Mesenchymal stem cell (in vitro differentiated cells and primary cell): ENCODE measurements at regions not wholly inside any gene's neighbourhood (a gene's known extent, or its start where the extent isn't known, plus 50 kb on each side); places are given as distances from the start of the nearest gene placed in this dataset.

ENCODE experiments used
- DNase-seq: peaks from one replicate; pipeline ENCODE4 v3.0.0-alpha.2; 2013
- H2AFZ ChIP-seq: one replicate; pipeline ENCODE4 v1.6.1; 2013; ENCODE audit warnings: low read depth, mild to moderate bottlenecking, control low read depth, inconsistent platforms, low read length, moderate library complexity
- H2AK5ac ChIP-seq: 2 replicates; pipeline ENCODE4 v1.6.1; 2013; ENCODE audit warnings: low read length, moderate library complexity, mild to moderate bottlenecking, inconsistent platforms; ENCODE audit not compliant: severe bottlenecking
- H2BK120ac ChIP-seq: one replicate; pipeline ENCODE4 v1.6.1; 2013; ENCODE audit warnings: low read depth, mild to moderate bottlenecking, inconsistent platforms, low read length, moderate library complexity
- H2BK12ac ChIP-seq, 2 experiments: one replicate each; pipeline ENCODE4 v1.6.1; 2013; ENCODE audit warnings: inconsistent platforms in 2 of 2, low read length in 2 of 2, mild to moderate bottlenecking in 2 of 2, moderate library complexity in 2 of 2, control low read depth in 1 of 2
- H2BK15ac ChIP-seq: one replicate; pipeline ENCODE4 v1.6.1; 2013; ENCODE audit warnings: mild to moderate bottlenecking, low read depth, inconsistent platforms; ENCODE audit not compliant: poor library complexity, severe bottlenecking
- H2BK5ac ChIP-seq: 2 replicates; pipeline ENCODE4 v1.6.1; 2013; ENCODE audit warnings: low read depth, mild to moderate bottlenecking, low read length, control low read depth, inconsistent platforms; ENCODE audit not compliant: poor library complexity, severe bottlenecking
- H3K14ac ChIP-seq, 2 experiments: one replicate each; pipeline ENCODE4 v1.6.1; 2013; ENCODE audit warnings: inconsistent platforms in 2 of 2, low read length in 2 of 2, control low read depth in 1 of 2, mild to moderate bottlenecking in 1 of 2, moderate library complexity in 1 of 2
- H3K18ac ChIP-seq, 2 experiments: one replicate each; pipeline ENCODE4 v1.6.1; 2013; ENCODE audit warnings: inconsistent platforms in 2 of 2, low read length in 2 of 2, control low read depth in 1 of 2, low read depth in 1 of 2, mild to moderate bottlenecking in 1 of 2
- H3K23ac ChIP-seq, 2 experiments: one replicate each; pipeline ENCODE4 v1.6.1; 2013; ENCODE audit warnings: inconsistent platforms in 2 of 2, low read length in 2 of 2, mild to moderate bottlenecking in 2 of 2, moderate library complexity in 2 of 2, control low read depth in 1 of 2
- H3K27ac ChIP-seq: 2 replicates; pipeline ENCODE4 v1.5.1; 2013; ENCODE audit warnings: mild to moderate bottlenecking, moderate library complexity, low read length, control low read depth, inconsistent platforms; ENCODE audit not compliant: poor library complexity, severe bottlenecking
- H3K27me3 ChIP-seq, 2 experiments: 2 replicates each; pipeline versions ENCODE4 v1.6.1 to v1.7.0; 2013; ENCODE audit warnings: low read length in 2 of 2, mild to moderate bottlenecking in 2 of 2, moderate library complexity in 2 of 2, control low read depth in 1 of 2, inconsistent platforms in 1 of 2; ENCODE audit not compliant: control insufficient read depth in 1 of 2, insufficient read depth in 1 of 2
- H3K36me3 ChIP-seq, 2 experiments: 2 replicates each; pipeline versions ENCODE4 v1.6.1 to v1.7.0; 2013; ENCODE audit warnings: low read length in 2 of 2, control low read depth in 1 of 2, inconsistent platforms in 1 of 2, low read depth in 1 of 2, mild to moderate bottlenecking in 1 of 2; ENCODE audit not compliant: insufficient read depth in 2 of 2, control insufficient read depth in 1 of 2
- H3K4ac ChIP-seq, 2 experiments: one replicate each; pipeline ENCODE4 v1.6.1; 2013; ENCODE audit warnings: inconsistent platforms in 2 of 2, low read length in 2 of 2, mild to moderate bottlenecking in 2 of 2, moderate library complexity in 2 of 2, control low read depth in 1 of 2, low read depth in 1 of 2
- H3K4me1 ChIP-seq: 2 replicates; pipeline ENCODE4 v1.6.1; 2013; ENCODE audit warnings: low read depth, low read length, control low read depth; ENCODE audit not compliant: control insufficient read depth, insufficient read depth
- H3K4me2 ChIP-seq: 2 replicates; pipeline ENCODE4 v1.6.1; 2013; ENCODE audit warnings: low read length, mild to moderate bottlenecking, inconsistent platforms; ENCODE audit not compliant: poor library complexity, severe bottlenecking
- H3K4me3 ChIP-seq, 2 experiments: 2 replicates each; pipeline versions ENCODE4 v1.5.1 to v1.7.0; 2013; ENCODE audit warnings: low read length in 2 of 2, mild to moderate bottlenecking in 2 of 2, control low read depth in 1 of 2, low read depth in 1 of 2; ENCODE audit not compliant: insufficient read depth in 1 of 2
- H3K79me1 ChIP-seq: replicated peaks from 2 replicates; pipeline ENCODE4 v1.6.1; 2013; ENCODE audit warnings: mild to moderate bottlenecking, control low read depth, low read length, inconsistent platforms; ENCODE audit not compliant: poor library complexity, severe bottlenecking
- H3K9ac ChIP-seq: 2 replicates; pipeline ENCODE4 v1.7.0; 2013; ENCODE audit warnings: mild to moderate bottlenecking, low read length, moderate library complexity
- H3K9me3 ChIP-seq: 2 replicates; pipeline ENCODE4 v1.7.0; 2013; ENCODE audit warnings: mild to moderate bottlenecking, low read length; ENCODE audit not compliant: control insufficient read depth
- H4K8ac ChIP-seq: one replicate; pipeline ENCODE4 v1.6.1; 2013; ENCODE audit warnings: inconsistent platforms, mild to moderate bottlenecking, low read length, moderate library complexity
- H4K91ac ChIP-seq: one replicate; pipeline ENCODE4 v1.6.1; 2013; ENCODE audit warnings: mild to moderate bottlenecking, low read length, inconsistent platforms
- WGBS: methylation state at CpG from one replicate; pipeline ENCODE4 v1.1.7; 2013; ENCODE audit warnings: mixed read lengths; 5-methylcytosine and 5-hydroxymethylcytosine counted together

DNA sequence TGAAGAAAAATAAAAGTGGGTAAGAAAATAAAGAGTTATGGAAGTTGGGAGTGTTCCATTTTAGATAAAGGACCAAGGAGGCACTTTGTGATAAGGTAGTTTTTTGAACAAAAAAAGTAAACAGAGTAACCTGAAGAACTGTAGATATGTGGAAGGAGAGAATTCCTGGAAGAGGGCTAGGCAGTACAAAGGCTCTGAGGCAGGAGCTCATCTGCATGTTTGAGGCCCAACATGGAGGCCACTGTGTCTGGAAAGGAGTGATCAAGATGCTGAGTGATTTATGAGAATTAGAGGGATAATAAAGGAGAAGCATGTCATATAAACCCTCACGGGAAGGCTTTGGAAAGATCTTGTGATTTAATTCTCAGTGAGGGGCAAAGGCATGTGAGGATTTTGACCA, 126.5 kb downstream of the DTWD1 start:
- Histone ChIP-seq H2BK12ac (no peak overlapping the region), H3K23ac (no peak overlapping the region), H3K4me1 (no peaks in the 10 kb centered on the region), H3K27ac (no peak overlapping the region), H3K4ac (no peak overlapping the region), H2BK5ac (no peak overlapping the region), H3K27me3 (no peaks in the 10 kb centered on the region), H3K9ac (no peak overlapping the region), H2AK5ac (no peak overlapping the region), H3K4me2 (no peak overlapping the region), H4K91ac (no peak overlapping the region), H2BK120ac (no peak overlapping the region), H3K4me3 (no peak overlapping the region), H2AFZ (no peak overlapping the region), H3K18ac (no peak overlapping the region), H4K8ac (no peak overlapping the region), H3K79me1 (no peaks in the 10 kb centered on the region), H2BK15ac (no peak overlapping the region), H3K9me3 (no peaks in the 10 kb centered on the region), H3K36me3 (no peaks in the 10 kb centered on the region), H3K14ac (no peak overlapping the region)
- DNase-seq = no peak
- WGBS = 83% methylated on average over 1 of the region's 1 CpG

- no peak overlapping the region for H3K14ac ChIP-seq
- WGBS = 100% methylated on average over 1 of the region's 2 CpGs
- no peak overlapping the region for H3K18ac ChIP-seq
- H2BK5ac ChIP-seq = no peak overlapping the region
- no peaks in the 10 kb centered on the region for H3K36me3 ChIP-seq
- no peak overlapping the region for H3K4me3 ChIP-seq
- no peak overlapping the region for H2AFZ ChIP-seq
- H3K4ac ChIP-seq = no peak overlapping the region
- H3K9ac ChIP-seq = no peak overlapping the region
- H3K27me3 ChIP-seq = no peaks in the 10 kb centered on the region
- no peak overlapping the region for H2BK12ac ChIP-seq
- H3K23ac ChIP-seq = no peak overlapping the region
- H3K27ac ChIP-seq = no peak overlapping the region
- no peak overlapping the region for H2AK5ac ChIP-seq
- no peak for DNase-seq
- no peak overlapping the region for H2BK120ac ChIP-seq
- H4K8ac ChIP-seq = no peak overlapping the region
- H2BK15ac ChIP-seq = no peak overlapping the region
- H3K79me1 ChIP-seq = no peaks in the 10 kb centered on the region
- no peak overlapping the region for H3K4me2 ChIP-seq
- H4K91ac ChIP-seq = no peak overlapping the region
- H3K9me3 ChIP-seq = no peaks in the 10 kb centered on the region
- no peaks in the 10 kb centered on the region for H3K4me1 ChIP-seq
Measured at GRCh38 chr15:49748791-49749190, 127.9 kb downstream of the DTWD1 start.

- Histone ChIP-seq H2BK12ac (no peak overlapping the region), H3K9ac (no peak overlapping the region), H3K27ac (no peak overlapping the region)
Measured at GRCh38 chr15:49750553-49750952, 129.7 kb downstream of the DTWD1 start.

GRCh38 chr15:49751191-49751590, 130.3 kb downstream of the DTWD1 start:
- H3K4me1 ChIP-seq = no peaks in the 10 kb centered on the region
- H3K27ac ChIP-seq = no peak overlapping the region
- H3K14ac ChIP-seq = no peak overlapping the region
- 72% methylated on average over 3 of the region's 3 CpGs for WGBS
- DNase-seq = no peak
- H4K8ac ChIP-seq = no peak overlapping the region
- no peak overlapping the region for H3K9ac ChIP-seq
- no peak overlapping the region for H3K23ac ChIP-seq
- no peak overlapping the region for H3K4ac ChIP-seq
- H3K79me1 ChIP-seq = no peaks in the 10 kb centered on the region
- H3K9me3 ChIP-seq = no peaks in the 10 kb centered on the region
- no peak overlapping the region for H2AFZ ChIP-seq
- no peak overlapping the region for H3K4me3 ChIP-seq
- H3K36me3 ChIP-seq = no peaks in the 10 kb centered on the region
- H2BK15ac ChIP-seq = no peak overlapping the region
- H2BK12ac ChIP-seq = no peak overlapping the region
- no peak overlapping the region for H3K4me2 ChIP-seq
- H2AK5ac ChIP-seq = no peak overlapping the region
- no peak overlapping the region for H2BK5ac ChIP-seq
- no peaks in the 10 kb centered on the region for H3K27me3 ChIP-seq
- H3K18ac ChIP-seq = no peak overlapping the region
- no peak overlapping the region for H4K91ac ChIP-seq
- H2BK120ac ChIP-seq = no peak overlapping the region

More at GRCh38 chr15:49750553-49750952, 129.7 kb downstream of the DTWD1 start:
- H2BK15ac ChIP-seq = no peak overlapping the region
- H2BK120ac ChIP-seq = no peak overlapping the region
- H2AK5ac ChIP-seq = no peak overlapping the region
- H3K18ac ChIP-seq = no peak overlapping the region
- H4K8ac ChIP-seq = no peak overlapping the region
- no peak overlapping the region for H2BK5ac ChIP-seq
- H3K27me3 ChIP-seq = no peaks in the 10 kb centered on the region
- H3K4me3 ChIP-seq = no peak overlapping the region
- H3K79me1 ChIP-seq = no peaks in the 10 kb centered on the region
- no peak overlapping the region for H3K4ac ChIP-seq
- H3K9me3 ChIP-seq = no peaks in the 10 kb centered on the region
- no peaks in the 10 kb centered on the region for H3K36me3 ChIP-seq
- H4K91ac ChIP-seq = no peak overlapping the region
- no peak overlapping the region for H3K14ac ChIP-seq
- no peak overlapping the region for H3K23ac ChIP-seq
- H2AFZ ChIP-seq = no peak overlapping the region
- DNase-seq = no peak
- H3K4me2 ChIP-seq = no peak overlapping the region
- H3K4me1 ChIP-seq = no peaks in the 10 kb centered on the region
